HG03354 (cell line): ENCODE measurements at regions not wholly inside any gene's neighbourhood (a gene's known extent, or its start where the extent isn't known, plus 50 kb on each side); places are given as distances from the start of the nearest gene placed in this dataset.
"Not testable (repeated sequence)": the region's sequence is repeated elsewhere in the genome, so short reads cannot be mapped to it uniquely, and the experiment has no call there.

Experiments used
- ATAC-seq: cut with Tn5 transposase; IDR thresholded peaks from one replicate; pipeline ENCODE4 v1.9.1; 2021; ENCODE audit warnings: mild to moderate bottlenecking; ENCODE audit not compliant: unreplicated experiment, poor library complexity, severe bottlenecking

DNA sequence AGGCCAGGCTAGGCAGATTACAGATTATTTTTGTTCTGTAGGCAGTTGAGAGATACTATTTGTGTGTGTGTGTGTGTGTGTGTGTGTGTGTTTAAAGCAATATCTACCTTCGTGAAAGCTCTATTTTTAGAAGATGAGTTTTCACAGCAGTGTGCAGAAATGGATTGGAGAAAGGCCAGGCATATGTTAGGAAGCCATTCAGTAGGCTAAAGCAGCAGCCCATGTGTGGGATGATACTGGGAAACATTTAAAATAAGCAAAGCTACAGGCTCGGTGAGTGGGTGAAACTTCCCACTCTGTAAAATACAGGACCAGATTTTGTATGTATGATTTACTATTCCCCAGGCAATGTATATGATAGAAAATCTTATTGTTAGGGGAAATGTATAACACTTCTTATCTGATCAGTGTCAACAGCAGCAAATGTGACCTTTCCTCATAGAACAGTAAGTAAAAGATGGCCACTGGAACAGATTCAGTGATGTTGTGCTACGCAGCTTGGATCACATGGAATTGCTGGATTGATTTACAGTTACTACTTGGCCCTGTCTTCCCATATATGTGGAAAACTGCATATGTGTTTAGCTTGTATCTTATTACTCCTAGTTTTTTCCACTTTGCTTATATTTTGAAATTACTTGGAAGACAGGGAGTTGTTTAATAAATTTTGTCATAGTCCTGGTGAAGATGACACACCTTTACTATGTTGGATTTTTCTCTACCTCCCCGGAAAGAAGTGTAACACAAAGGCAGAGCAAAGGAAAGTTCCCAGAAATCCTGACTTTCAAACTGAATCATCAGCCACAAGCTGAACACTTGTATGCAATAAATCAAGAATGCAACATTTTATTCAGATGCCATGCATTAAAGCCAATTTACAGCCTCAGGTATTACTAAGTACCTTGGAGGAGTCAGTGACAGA lies 1077.7 kb upstream of the SEMA6A start:
- ATAC-seq = no peak

DNA sequence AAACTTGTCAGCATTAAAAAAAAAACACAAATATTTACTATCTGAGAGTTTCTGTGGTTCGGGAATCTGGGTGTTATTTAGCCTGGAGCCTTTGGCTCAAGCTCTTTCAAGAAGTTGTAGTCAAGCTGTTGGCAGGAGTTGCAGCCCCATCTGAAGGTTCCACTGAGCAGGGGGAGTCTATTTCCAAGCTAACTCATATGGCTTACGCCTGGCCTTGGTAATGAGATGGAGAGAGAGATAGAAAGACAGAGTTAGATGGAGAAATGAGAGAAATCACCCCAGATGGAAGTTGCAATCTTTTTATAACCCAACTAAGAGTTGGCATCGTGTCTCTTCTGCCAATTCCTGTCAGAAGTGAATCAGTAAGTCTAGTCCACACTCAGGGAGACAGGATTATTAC lies 1075.2 kb upstream of the SEMA6A start:
- no peak for ATAC-seq

DNA sequence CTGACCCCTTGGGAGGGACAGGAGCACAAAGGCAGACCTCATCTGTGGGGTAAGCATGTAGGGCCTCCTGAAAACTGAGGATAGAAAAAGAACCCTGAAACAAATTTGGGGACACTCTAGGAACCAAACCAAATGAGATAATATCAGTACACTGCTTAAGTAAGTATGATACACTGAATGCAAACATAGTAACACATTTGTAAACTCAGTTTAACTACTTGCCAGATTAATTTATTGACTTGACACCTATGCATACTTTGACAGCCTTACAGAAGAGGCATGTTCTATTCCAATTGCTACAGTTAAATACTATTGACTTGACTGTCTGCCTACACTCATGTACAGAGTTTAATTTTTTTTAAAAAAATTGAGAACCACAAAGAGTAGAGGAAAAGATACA lies 1070.8 kb upstream of the SEMA6A start:
- ATAC-seq = no peak

DNA sequence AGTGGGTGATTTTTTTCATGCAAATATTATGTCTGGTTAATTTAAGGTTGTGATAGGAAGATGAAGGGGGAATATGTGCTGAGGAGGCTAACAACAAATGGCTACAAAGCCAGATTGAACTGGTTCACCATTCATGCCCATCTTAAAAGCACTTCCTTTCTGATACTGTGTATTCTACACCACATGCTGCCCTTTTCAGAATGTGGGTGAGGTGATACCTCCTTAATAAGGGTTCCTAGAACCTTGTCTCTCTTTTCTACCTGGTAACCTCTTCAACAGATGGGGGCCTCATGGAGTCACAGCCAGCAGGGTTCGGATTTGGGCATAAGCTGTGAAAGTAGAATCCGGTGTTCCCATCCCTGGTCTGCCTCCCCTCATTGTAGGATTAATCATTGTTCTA lies 1064.0 kb upstream of the SEMA6A start:
- ATAC-seq = no peak

DNA sequence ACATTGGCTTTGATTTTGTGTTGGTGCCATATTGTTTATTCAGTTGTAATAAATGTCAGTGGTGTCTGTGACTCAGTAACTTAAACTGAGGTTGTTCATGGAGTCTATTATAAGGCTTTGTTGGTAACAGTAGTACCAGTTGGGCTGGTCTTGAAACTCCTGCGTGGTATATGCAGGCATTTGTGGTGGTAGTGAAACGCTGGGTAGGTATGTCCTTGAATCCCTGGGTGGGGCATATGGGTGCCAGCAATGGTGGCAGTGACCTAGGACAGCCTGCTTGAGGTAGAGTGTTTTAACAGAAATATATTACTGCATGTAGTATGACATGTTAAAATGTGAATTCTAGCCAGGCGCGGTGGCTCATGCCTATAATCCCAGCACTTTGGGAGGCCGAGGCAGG lies 1058.5 kb upstream of the SEMA6A start:
- ATAC-seq = no peak

DNA sequence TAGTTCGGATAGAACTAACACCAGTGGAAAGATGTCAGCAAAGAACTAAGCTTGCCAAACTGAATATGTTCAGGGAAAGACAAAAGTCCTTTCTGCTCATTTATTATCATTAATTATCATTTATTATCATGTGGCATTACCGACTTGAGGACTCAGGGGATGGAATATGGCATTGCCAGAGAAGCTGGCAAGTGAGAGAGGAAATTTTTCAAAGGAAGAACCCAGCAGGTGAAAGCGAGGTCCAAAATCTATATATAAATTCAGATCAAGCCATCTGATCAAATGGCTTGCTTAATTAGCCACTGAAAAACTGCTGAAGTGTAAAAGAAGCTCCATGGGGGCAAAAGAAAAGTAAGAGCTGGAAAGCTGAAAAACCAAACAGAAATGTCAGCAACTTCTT lies 1049.6 kb upstream of the SEMA6A start:
- no peak for ATAC-seq

DNA sequence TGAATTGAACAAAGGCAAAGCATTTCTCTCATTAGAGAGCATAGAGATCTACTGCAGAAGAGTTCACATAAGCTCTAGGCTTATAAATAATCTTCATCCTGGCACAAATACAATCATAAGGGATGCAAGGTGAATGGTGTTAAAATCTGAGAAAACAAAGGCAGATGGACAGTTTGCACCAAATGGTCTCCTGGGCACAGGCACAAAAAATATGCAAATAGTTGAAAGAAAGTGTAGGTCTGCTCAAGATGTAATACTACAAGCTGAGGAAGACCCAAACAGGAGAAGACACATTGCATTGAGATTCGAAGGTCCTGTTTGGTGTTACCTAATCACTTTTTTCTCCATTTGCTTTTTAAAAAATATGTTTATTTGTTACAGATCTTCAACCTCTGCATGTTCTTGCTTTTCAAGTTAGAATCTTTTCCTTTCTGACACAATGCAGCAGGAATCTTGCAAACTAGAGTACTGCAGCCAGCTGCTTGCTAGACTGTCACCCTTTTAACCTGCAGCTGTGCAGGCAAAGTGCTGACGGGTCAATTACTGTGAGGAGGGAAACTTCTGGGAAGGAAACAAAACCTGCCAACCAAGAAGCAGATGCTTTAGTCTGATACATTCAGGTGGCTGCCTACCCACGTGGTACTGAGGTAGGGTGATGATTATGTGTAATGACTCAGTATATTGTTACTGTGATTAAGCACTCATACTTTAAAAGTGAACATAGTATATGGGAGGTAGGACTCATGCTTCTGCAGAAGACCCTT lies 1048.6 kb upstream of the SEMA6A start:
- ATAC-seq = no peak

DNA sequence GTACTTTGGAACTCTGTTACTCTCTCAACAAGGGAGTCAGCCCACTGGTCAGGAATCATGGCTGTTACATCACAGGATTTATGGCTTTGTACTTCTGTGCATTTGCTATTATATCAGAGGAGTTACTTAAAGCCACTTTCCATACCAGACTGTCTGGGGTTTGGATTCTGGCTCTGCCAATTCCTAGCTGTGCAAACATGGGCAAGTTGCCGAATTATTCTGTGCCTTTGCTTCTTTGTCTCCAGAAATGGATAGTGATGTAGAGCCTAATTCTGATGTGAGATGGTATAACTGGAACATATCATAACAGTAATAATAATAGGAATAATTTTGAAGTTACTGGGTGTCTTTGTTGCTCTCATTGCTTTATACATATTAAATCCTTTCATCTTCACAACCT lies 1047.3 kb upstream of the SEMA6A start:
- ATAC-seq = no peak

DNA sequence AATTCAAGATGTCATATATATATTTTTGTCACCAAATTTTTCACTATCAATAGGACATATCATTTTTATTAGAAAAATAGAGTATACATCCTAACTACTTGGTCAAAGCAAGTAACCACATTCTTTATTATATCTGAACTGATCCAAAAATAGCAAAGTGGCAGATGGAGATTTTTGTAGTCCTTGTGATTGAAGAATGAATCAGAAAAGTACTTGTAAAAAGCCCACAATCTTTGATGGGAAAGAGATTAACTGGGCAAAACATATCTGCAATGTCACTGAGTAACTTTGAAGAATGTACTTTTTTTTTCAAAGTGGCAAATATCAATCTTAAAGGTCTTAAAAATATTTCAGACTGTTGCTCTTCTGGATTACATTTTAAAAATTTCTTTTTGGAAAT lies 1040.6 kb upstream of the SEMA6A start:
- ATAC-seq = no peak

DNA sequence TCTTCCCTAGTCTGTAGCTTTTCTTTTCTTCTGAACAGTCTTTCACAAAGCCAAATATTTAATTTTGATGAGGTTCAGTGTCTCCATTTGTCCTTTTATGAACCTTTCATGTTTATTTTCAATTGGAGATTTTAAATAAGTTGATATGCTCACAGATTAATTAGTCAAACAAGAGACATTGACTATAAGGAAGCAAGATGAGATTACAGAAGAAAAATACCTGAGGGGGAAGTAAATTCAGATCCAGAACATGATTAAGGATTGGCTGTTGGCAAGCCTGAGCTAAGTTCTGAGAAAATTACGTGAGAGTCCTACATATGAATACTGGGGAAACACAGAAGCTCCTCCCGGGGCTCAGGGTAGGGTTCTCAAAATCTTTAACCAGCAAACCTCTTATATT lies 1039.8 kb upstream of the SEMA6A start:
- no peak for ATAC-seq

DNA sequence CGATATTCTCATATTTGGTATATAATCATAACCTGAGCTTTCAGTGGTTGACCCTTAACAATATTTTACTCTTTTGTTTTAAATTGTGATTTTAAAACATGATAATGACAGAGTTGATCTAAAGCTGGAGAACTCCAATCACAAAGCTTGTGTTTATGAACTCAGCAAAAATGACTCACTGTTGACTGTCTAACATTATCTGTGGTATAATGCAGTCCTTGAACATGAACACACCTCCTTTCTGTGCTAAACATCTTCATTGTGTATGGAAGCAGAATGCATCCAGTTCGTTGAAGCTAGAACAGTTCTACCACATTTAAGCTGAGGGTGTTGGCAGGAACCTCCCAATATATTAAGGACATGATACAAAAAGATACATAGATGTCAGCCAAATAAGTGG lies 1030.2 kb upstream of the SEMA6A start:
- no peak for ATAC-seq

DNA sequence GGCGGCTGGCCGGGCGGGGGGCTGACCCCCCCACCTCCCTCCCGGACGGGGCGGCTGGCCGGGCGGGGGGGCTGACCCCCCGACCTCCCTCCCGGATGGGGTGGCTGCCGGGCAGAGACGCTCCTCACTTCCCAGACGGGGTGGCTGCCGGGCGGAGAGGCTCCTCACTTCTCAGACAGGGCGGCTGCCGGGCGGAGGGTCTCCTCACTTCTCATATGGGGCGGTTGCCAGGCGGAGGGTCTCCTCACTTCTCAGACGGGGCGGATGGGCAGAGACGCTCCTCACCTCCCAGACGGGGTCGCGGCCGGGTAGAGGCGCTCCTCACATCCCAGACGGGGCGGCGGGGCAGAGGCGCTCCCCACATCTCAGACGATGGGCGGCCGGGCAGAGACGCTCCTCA lies 1025.2 kb upstream of the SEMA6A start:
- ATAC-seq = not testable (repeated sequence)

DNA sequence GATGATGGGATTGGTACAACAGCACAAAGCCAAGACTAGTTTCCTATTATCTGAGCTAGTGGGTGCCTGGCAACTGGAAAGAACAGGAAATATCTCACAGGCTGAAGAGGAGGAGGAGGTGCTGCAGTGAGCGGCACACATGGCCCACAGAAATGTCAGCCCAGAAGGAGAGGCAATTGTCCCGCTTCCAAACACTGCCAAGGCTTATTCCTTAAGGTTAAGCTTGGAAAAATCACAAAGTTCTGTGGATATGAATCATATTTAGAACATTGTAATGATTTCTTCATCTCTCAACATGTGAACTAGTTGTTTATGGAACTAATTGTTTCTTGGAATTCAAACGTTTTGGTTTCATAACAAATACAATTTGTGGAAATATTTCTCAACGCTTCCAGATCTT lies 1019.5 kb upstream of the SEMA6A start:
- no peak for ATAC-seq

DNA sequence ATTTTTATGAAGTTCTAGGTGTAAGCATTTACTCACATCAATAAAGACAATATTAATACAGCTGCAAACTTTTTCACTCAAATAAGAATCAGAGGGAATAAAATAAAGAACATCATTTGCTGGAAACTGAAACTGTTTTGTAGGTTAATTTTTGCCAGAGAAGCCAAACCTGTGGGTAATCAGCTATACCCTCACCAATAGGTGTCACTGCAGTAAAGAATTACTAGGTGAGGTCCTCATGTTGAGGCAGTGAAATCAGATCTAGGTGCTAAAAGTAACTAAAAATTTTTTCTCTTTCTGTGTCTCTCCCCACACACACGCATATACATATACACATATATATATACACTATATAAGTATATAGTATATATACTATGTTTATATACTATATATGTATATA lies 1016.3 kb upstream of the SEMA6A start:
- ATAC-seq = peak; percentile 95

DNA sequence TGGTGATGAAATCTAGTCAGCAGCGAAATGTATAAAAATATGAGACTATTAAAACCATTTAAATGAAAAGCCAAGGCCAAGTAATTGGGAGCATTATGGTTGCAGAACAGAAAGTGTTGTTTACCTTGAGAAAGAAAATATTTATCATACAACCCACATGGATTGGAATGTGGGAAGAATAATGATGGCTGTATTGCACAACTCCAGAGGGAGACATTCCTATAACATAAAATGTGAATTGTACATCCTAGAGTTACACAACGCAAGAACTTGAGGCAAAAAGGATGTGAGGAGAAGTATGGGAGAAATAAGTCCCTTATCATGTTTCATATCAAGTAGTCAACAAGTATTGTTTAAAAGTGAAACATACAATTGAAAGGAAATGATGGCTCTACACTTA lies 1014.0 kb upstream of the SEMA6A start:
- no peak for ATAC-seq

DNA sequence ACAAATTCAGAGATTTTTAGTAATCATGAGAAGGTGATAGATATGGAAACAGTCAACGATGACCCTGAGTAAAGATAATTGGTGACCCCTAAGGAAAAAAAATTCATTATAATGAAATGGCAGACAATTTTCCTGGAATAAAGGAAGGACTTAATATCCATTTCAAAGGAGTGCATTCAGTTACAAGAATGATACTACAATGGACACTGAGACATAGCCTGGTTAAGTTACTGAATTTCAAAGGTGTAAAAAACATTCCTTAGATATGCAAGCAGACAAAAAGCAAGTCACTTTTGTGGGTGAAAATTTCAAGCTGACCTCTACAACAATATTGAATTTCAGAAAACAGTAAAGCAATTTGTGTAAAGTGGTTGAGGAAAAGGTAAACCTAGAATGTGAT lies 1012.5 kb upstream of the SEMA6A start:
- ATAC-seq = no peak

DNA sequence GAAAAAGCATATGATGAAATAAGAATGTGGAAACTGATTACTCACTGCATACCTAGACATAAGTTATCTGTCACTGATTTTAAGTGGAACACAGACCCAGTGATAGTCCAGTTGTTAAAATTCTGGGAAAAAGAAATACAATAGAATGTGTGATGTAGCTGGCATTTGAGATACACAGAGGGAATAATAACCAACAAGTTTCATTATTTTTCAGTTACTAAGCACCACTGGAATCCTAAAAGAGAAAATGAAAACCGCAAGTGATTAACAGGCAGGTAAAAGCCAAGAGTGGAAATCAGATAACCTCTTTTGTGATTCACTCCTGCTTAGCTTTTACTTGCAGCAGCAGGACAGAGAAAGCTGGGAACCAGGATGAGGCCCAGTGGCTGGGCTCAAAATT lies 994.0 kb upstream of the SEMA6A start:
- no peak for ATAC-seq

DNA sequence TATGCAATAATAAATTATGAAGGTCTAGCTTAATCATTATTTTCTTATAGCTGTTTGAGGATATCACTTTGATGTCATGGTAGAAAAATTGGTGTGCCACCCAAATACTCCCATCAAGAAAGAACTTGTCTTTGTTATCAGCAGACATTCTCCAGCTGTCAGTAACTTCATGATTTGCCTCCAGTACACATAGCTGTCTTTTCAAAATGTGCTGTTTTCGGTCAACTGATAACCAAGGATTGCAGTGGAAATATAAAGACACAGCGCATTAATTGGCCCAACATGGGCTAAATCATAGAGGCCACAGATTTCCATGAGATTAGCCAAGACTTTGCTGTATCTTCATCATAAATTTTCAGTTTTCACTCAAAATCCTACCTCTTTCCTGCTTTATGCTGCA lies 993.5 kb upstream of the SEMA6A start:
- no peak for ATAC-seq

DNA sequence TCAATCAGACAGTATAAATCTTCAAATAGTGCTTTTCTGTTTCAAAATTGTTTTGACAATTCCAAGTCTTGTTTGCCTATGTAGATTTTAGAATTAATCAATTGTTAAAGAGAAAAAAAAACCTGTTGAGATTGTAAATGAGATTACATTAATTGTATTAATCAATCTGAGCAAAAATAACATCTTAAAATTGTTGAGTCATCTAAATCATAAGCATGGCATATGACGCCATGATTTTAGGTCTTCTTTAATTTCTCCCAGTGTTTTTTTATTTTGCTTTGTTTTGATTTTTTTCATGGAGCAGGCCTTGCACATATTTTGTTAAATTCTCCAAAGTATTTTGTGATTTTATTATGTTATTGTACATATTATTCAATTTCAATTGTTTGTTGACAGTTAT lies 988.0 kb upstream of the SEMA6A start:
- ATAC-seq = no peak

DNA sequence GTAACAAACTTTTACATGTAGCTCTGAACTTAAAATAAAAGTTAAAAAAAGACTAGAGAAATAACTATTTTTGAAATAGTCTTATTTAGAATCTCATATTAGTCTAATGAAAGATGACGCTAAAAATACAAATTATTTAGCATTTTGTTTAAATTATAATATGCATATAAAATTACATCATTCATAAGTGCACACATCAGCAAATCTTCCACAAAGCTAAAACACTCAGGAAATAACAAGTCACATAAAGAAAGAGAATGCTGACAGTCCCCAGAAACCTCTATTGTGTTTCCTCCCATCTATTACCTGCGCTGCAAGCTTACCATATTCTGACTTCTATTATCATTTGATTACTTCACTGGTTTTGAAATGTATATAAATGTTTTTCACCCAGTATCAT lies 986.9 kb upstream of the SEMA6A start:
- no peak for ATAC-seq
